Adrenal gland (tissue), 5 donors: ENCODE measurements at regions not wholly inside any gene's neighbourhood (a gene's known extent, or its start where the extent isn't known, plus 50 kb on each side); places are given as distances from the start of the nearest gene placed in this dataset.

ENCODE experiments used
- CTCF ChIP-seq, 6 experiments: fragments of 450-650 bp in 4 of 6; fragments of 200-600 bp in 2 of 6; sonication (generic) in 1 of 6; IDR thresholded peaks; 1 replicate in 5 of 6; 2 replicates in 1 of 6; pipeline versions ENCODE4 v1.5.1 to v1.8.0; 2016 to 2021; ENCODE audit warnings: antibody characterized with exemption in 6 of 6, mild to moderate bottlenecking in 2 of 6, moderate library complexity in 1 of 6
- POLR2A ChIP-seq, 2 donors: fragments of 450-650 bp; IDR thresholded peaks; one replicate each; pipeline ENCODE4 v1.6.1; 2017; ENCODE audit warnings: antibody characterized with exemption in 2 of 2, mild to moderate bottlenecking in 2 of 2, moderate library complexity in 1 of 2
- donor health status: DM: no; HTN: no; CAD: no.

- no peak for TF ChIP-seq CTCF (IDR thresholded peaks at IDR 0.05)
- TF ChIP-seq POLR2A (IDR thresholded peaks at IDR 0.05): no peak
Observed at GRCh38 chr14:54310151-54310850, 86.5 kb upstream of the CDKN3 start.
